Neuronal stem cell (in vitro differentiated cells): ENCODE measurements at regions not wholly inside any gene's neighbourhood (a gene's known extent, or its start where the extent isn't known, plus 50 kb on each side); places are given as distances from the start of the nearest gene placed in this dataset.
"Not testable (repeated sequence)": the region's sequence is repeated elsewhere in the genome, so short reads cannot be mapped to it uniquely, and the experiment has no call there.

Experiments
- DNase-seq: peaks from one replicate; pipeline ENCODE4 v3.0.0-alpha.2; 2013; ENCODE audit warnings: low spot score
- H2AFZ ChIP-seq: one replicate; pipeline ENCODE4 v1.6.1; 2013; ENCODE audit warnings: mild to moderate bottlenecking, low read length, inconsistent platforms
- H2AK5ac ChIP-seq: 2 replicates; pipeline ENCODE4 v1.6.1; 2013; ENCODE audit warnings: low read depth, mild to moderate bottlenecking, inconsistent platforms, low read length, moderate library complexity, mixed read lengths
- H2BK120ac ChIP-seq: 2 replicates; pipeline ENCODE4 v1.6.1; 2013; ENCODE audit warnings: low read depth, mild to moderate bottlenecking, inconsistent platforms, low read length, moderate library complexity, mixed read lengths
- H2BK12ac ChIP-seq: one replicate; pipeline ENCODE4 v1.6.1; 2013; ENCODE audit warnings: low read length, inconsistent platforms
- H2BK15ac ChIP-seq: 2 replicates; pipeline ENCODE4 v1.6.1; 2013; ENCODE audit warnings: mild to moderate bottlenecking, low read length, inconsistent platforms, mixed read lengths
- H2BK5ac ChIP-seq: one replicate; pipeline ENCODE4 v1.6.1; 2013; ENCODE audit warnings: inconsistent platforms, mild to moderate bottlenecking, low read length, moderate library complexity
- H3K14ac ChIP-seq: one replicate; pipeline ENCODE4 v1.6.1; 2013; ENCODE audit warnings: low read length, inconsistent platforms
- H3K18ac ChIP-seq: 2 replicates; pipeline ENCODE4 v1.6.1; 2013; ENCODE audit warnings: low read length, inconsistent platforms
- H3K23ac ChIP-seq: 2 replicates; pipeline ENCODE4 v1.6.1; 2013; ENCODE audit warnings: low read depth, mild to moderate bottlenecking, mixed read lengths, low read length, inconsistent platforms; ENCODE audit not compliant: poor library complexity
- H3K27ac ChIP-seq: replicated peaks from 3 replicates; pipeline ENCODE4 v1.5.1; 2013; ENCODE audit warnings: low read length, inconsistent platforms
- H3K27me3 ChIP-seq, 3 experiments: 2 replicates each; pipeline ENCODE4 v1.6.1; 2013; ENCODE audit warnings: low read length in 3 of 3, mild to moderate bottlenecking in 2 of 3, inconsistent platforms in 1 of 3, low read depth in 1 of 3, mixed read lengths in 1 of 3, moderate library complexity in 1 of 3; ENCODE audit not compliant: control insufficient read depth in 3 of 3, insufficient read depth in 3 of 3
- H3K36me3 ChIP-seq, 2 donors: replicated peaks in 1 of 2; 2 replicates each; pipeline ENCODE4 v1.6.1; 2013; ENCODE audit warnings: low read length in 2 of 2; ENCODE audit not compliant: control insufficient read depth in 2 of 2, insufficient read depth in 2 of 2
- H3K4ac ChIP-seq: 2 replicates; pipeline ENCODE4 v1.6.1; 2013; ENCODE audit warnings: inconsistent platforms, mild to moderate bottlenecking, low read length, moderate library complexity
- H3K4me1 ChIP-seq, 2 donors: 1 replicate in 1 of 2; 2 replicates in 1 of 2; pipeline ENCODE4 v1.6.1; 2013; ENCODE audit warnings: low read length in 2 of 2, low read depth in 1 of 2; ENCODE audit not compliant: control insufficient read depth in 2 of 2, insufficient read depth in 1 of 2
- H3K4me2 ChIP-seq: one replicate; pipeline ENCODE4 v1.6.1; 2013; ENCODE audit warnings: mild to moderate bottlenecking, low read length, inconsistent platforms; ENCODE audit not compliant: insufficient read depth, poor library complexity, severe bottlenecking
- H3K4me3 ChIP-seq, 2 donors: 2 replicates each; pipeline ENCODE4 v1.5.1; 2013; ENCODE audit warnings: low read length in 2 of 2, mild to moderate bottlenecking in 2 of 2, inconsistent platforms in 1 of 2, moderate library complexity in 1 of 2
- H3K79me1 ChIP-seq: one replicate; pipeline ENCODE4 v1.6.1; 2013; ENCODE audit warnings: low read depth, mild to moderate bottlenecking, inconsistent platforms, low read length, moderate library complexity
- H3K9ac ChIP-seq: one replicate; pipeline ENCODE4 v1.6.1; 2013; ENCODE audit warnings: mild to moderate bottlenecking, low read depth, low read length, inconsistent platforms; ENCODE audit not compliant: poor library complexity
- H3K9me3 ChIP-seq, 2 donors: replicated peaks in 1 of 2; 2 replicates each; pipeline versions ENCODE3 to v1.6.1; 2013; ENCODE audit warnings: low read length in 2 of 2, mild to moderate bottlenecking in 2 of 2, inconsistent platforms in 1 of 2, low read depth in 1 of 2, mixed read lengths in 1 of 2, moderate library complexity in 1 of 2; ENCODE audit not compliant: control insufficient read depth in 2 of 2, insufficient read depth in 1 of 2
- H4K8ac ChIP-seq: one replicate; pipeline ENCODE4 v1.6.1; 2013; ENCODE audit warnings: low read depth, mild to moderate bottlenecking, inconsistent platforms, low read length, moderate library complexity
- H4K91ac ChIP-seq: one replicate; pipeline ENCODE4 v1.6.1; 2013; ENCODE audit warnings: low read length, low read depth, mild to moderate bottlenecking, inconsistent platforms; ENCODE audit not compliant: poor library complexity
- WGBS, 2 donors: extraction: QIAGEN DNeasy Blood & Tissue Kit; methylation state at CpG; one replicate each; pipeline ENCODE4 v1.1.7; 2013; ENCODE audit warnings: missing lambda C conversion rate in 2 of 2, mixed read lengths in 1 of 2; ENCODE audit not compliant: insufficient read length in 2 of 2, insufficient replicate concordance in 1 of 2; ENCODE audit errors: extremely low coverage in 2 of 2; 5-methylcytosine and 5-hydroxymethylcytosine counted together

- H2BK12ac ChIP-seq, result no peak overlapping the region
Observed at GRCh38 chr16:65697065-65697464, 575.2 kb upstream of the CDH11 start.

GRCh38 chr16:65691846-65692245 is 570.0 kb upstream of the CDH11 start:
- not testable (repeated sequence) for H3K79me1 ChIP-seq, H4K8ac ChIP-seq, H3K27ac ChIP-seq, H3K23ac ChIP-seq, H2AK5ac ChIP-seq, H3K18ac ChIP-seq, H3K9ac ChIP-seq, H3K14ac ChIP-seq, H2BK12ac ChIP-seq, H3K4ac ChIP-seq, H3K4me2 ChIP-seq, H2AFZ ChIP-seq, DNase-seq, H3K4me1 ChIP-seq, H3K27me3 ChIP-seq, H4K91ac ChIP-seq, H3K4me3 ChIP-seq, H2BK15ac ChIP-seq, H2BK120ac ChIP-seq, H3K36me3 ChIP-seq, H2BK5ac ChIP-seq, H3K9me3 ChIP-seq
- WGBS, 2 donors, result no CpG with 5 or more reads among the region's 4 CpGs

More at GRCh38 chr16:65697065-65697464, 575.2 kb upstream of the CDH11 start:
- H3K4ac ChIP-seq, result no peak overlapping the region
- no peak overlapping the region for H2BK5ac ChIP-seq
- H3K79me1 ChIP-seq, result no peaks in the 10 kb centered on the region
- H2AFZ ChIP-seq, result no peak overlapping the region
- no peaks in the 10 kb centered on the region for H3K9me3 ChIP-seq
- no peak overlapping the region for H4K8ac ChIP-seq
- WGBS, 2 donors, result no CpG with 5 or more reads among the region's 1 CpG
- no peak overlapping the region for H3K4me3 ChIP-seq
- H3K4me1 ChIP-seq, result peaks cover 0 to 7% of the 10 kb centered on the region in 2 donors
- no peak overlapping the region for H2BK15ac ChIP-seq
- no peak overlapping the region for H3K23ac ChIP-seq
- H3K27me3 ChIP-seq, result no peaks in the 10 kb centered on the region
- H4K91ac ChIP-seq, result no peak overlapping the region
- H3K18ac ChIP-seq, result no peak overlapping the region
- H3K27ac ChIP-seq, result no peak overlapping the region
- no peak overlapping the region for H2AK5ac ChIP-seq
- DNase-seq, result no peak
- H3K36me3 ChIP-seq, result no peaks in the 10 kb centered on the region
- no peak overlapping the region for H3K9ac ChIP-seq
- H3K4me2 ChIP-seq, result no peak overlapping the region
- no peak overlapping the region for H2BK120ac ChIP-seq
- no peak overlapping the region for H3K14ac ChIP-seq

GRCh38 chr16:65689726-65690125 is 567.9 kb upstream of the CDH11 start:
- Histone ChIP-seq H3K27ac (no peak overlapping the region), H3K27me3 (no peaks in the 10 kb centered on the region), H4K91ac (no peak overlapping the region), H2BK5ac (no peak overlapping the region), H3K36me3 (no peaks in the 10 kb centered on the region), H2BK12ac (no peak overlapping the region), H3K9me3 (no peaks in the 10 kb centered on the region), H3K4ac (no peak overlapping the region), H3K9ac (no peak overlapping the region), H3K18ac (no peak overlapping the region), H2AFZ (no peak overlapping the region), H3K4me3 (no peak overlapping the region), H3K4me1 (no peaks in the 10 kb centered on the region), H3K79me1 (no peaks in the 10 kb centered on the region), H2BK120ac (no peak overlapping the region), H4K8ac (no peak overlapping the region), H2BK15ac (no peak overlapping the region), H3K4me2 (no peak overlapping the region), H2AK5ac (no peak overlapping the region), H3K23ac (no peak overlapping the region), H3K14ac (no peak overlapping the region)
- WGBS, 2 donors, result no CpG with 5 or more reads among the region's 8 CpGs
- no peak for DNase-seq

DNA sequence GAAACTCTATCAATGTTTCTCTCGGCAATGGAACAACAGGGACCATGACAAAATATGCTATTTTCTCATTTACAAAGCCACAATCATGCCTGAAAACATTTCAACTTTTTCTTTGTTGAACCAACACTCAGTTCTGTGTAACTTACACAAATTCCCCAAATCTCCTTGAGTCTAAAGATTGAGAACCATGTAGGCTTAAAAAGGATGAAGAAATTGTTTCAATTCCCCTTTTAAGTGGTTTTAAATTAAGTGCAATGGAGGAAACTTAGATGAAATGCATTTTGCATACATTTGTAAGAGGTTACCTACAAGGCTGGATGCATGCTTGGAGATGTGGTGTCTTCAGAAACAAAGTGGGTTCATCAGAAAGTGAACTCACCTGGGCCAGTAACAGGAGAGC is 566.4 kb upstream of the CDH11 start:
- Histone ChIP-seq H3K4me1 (no peaks in the 10 kb centered on the region), H3K9me3 (no peaks in the 10 kb centered on the region), H2AK5ac (no peak overlapping the region), H3K27ac (no peak overlapping the region), H3K79me1 (no peaks in the 10 kb centered on the region), H3K4me3 (no peak overlapping the region), H2BK120ac (no peak overlapping the region), H2BK5ac (no peak overlapping the region), H3K18ac (no peak overlapping the region), H3K23ac (no peak overlapping the region), H2AFZ (no peak overlapping the region), H3K14ac (no peak overlapping the region), H3K36me3 (no peaks in the 10 kb centered on the region), H3K4ac (no peak overlapping the region), H2BK15ac (no peak overlapping the region), H3K4me2 (no peak overlapping the region), H3K27me3 (no peaks in the 10 kb centered on the region), H3K9ac (no peak overlapping the region), H4K91ac (no peak overlapping the region), H4K8ac (no peak overlapping the region), H2BK12ac (no peak overlapping the region)
- DNase-seq, result no peak
- WGBS, 2 donors, result no CpG with 5 or more reads among the region's 1 CpG
